ENCODE measurements at regions not wholly inside any gene's neighbourhood (a gene's known extent, or its start where the extent isn't known, plus 50 kb on each side); places are given as distances from the start of the nearest gene placed in this dataset.
A peak's percentile ranks its signal among the peaks of the same experiment; 100 is the strongest.

GRCh38 chr12:24175929-24176328 lies 226.5 kb upstream of the SOX5 start:
- FAIRE-seq: no peak
- H3K9me3 ChIP-seq (replicated peaks; ENCODE audit: control insufficient read depth, insufficient read depth, low read depth, low read length): no peaks in the 10 kb centered on the region
- H3K9ac ChIP-seq (ENCODE audit: insufficient read depth in 1 of 2, low read depth in 2 of 2, low read length in 2 of 2): no peak overlapping the region
- H3K4me3 ChIP-seq: no peak overlapping the region
- ChIA-PET CTCF (ENCODE audit: low intra/inter-chr PET ratio) (no interaction called here), POLR2A (no interaction called here)
- no peak for DNase-seq (ENCODE audit: extremely low read depth in 1 of 4, low spot score in 3 of 4)
- no peaks in the 10 kb centered on the region for H4K20me1 ChIP-seq (replicated peaks; ENCODE audit: control insufficient read depth, insufficient read depth, low read length)
- intact Hi-C loops (cut with micrococcal nuclease) (no loop called here), in situ Hi-C loops (cut with MboI) (no loop called here)
- H2AFZ ChIP-seq (ENCODE audit: low read depth, low read length): no peak overlapping the region
- H3K79me2 ChIP-seq (ENCODE audit: control insufficient read depth, insufficient read depth, low read length): no peaks in the 10 kb centered on the region
- peaks cover 0 to 3% of the 10 kb centered on the region in 2 experiments; a peak in 2 of 5 replicates for H3K27me3 ChIP-seq (ENCODE audit: control insufficient read depth in 2 of 2, insufficient read depth in 2 of 2, low read length in 2 of 2)
- no peaks in the 10 kb centered on the region for H3K9me1 ChIP-seq (ENCODE audit: control insufficient read depth, insufficient read depth, low read length)
- H3K36me3 ChIP-seq (ENCODE audit: control insufficient read depth, insufficient read depth, low read length): no peaks in the 10 kb centered on the region
- no peak for ATAC-seq
- TF ChIP-seq CEBPG (CRISPR knock-in tag; IDR thresholded peaks at IDR 0.05): no peak
- 0 out of 4 replicates have a peak, but pooled peaks of 1 of the 2 experiments have one; percentile 27 for TF ChIP-seq CEBPG (tag; conservative IDR thresholded peaks at IDR 0.05 in 1 of 2, IDR thresholded peaks at IDR 0.05 in 1 of 2)
- TF ChIP-seq ZSCAN32 (CRISPR knock-in tag; IDR thresholded peaks at IDR 0.05): no peak
- H3K4me2 ChIP-seq (ENCODE audit: insufficient read depth, low read length): no peak overlapping the region
- no peaks in the 10 kb centered on the region for H3K4me1 ChIP-seq (replicated peaks in 1 of 2; ENCODE audit: control insufficient read depth in 2 of 2, insufficient read depth in 2 of 2, low read length in 2 of 2)
- H3K27ac ChIP-seq (ENCODE audit: extremely low read depth, low read depth, low read length): no peak overlapping the region
- WGBS (ENCODE audit: insufficient coverage, low coverage, missing lambda C conversion rate): 2% methylated on average over 4 of the region's 4 CpGs
- no TSS peak for BruUV-seq (replicated peaks)

GRCh38 chr12:24175284-24175683 lies 225.8 kb upstream of the SOX5 start:
- no peak for DNase-seq (ENCODE audit: extremely low read depth in 1 of 4, low spot score in 3 of 4)
- H3K9me3 ChIP-seq (replicated peaks; ENCODE audit: control insufficient read depth, insufficient read depth, low read depth, low read length): no peaks in the 10 kb centered on the region
- no peak overlapping the region for H2AFZ ChIP-seq (ENCODE audit: low read depth, low read length)
- H4K20me1 ChIP-seq (replicated peaks; ENCODE audit: control insufficient read depth, insufficient read depth, low read length): no peaks in the 10 kb centered on the region
- no peaks in the 10 kb centered on the region for H3K9me1 ChIP-seq (ENCODE audit: control insufficient read depth, insufficient read depth, low read length)
- no peak for FAIRE-seq
- H3K4me3 ChIP-seq: no peak overlapping the region
- H3K9ac ChIP-seq (ENCODE audit: insufficient read depth in 1 of 2, low read depth in 2 of 2, low read length in 2 of 2): no peak overlapping the region
- 0% methylated on average over 2 of the region's 2 CpGs for WGBS (ENCODE audit: insufficient coverage, low coverage, missing lambda C conversion rate)
- POLR2A ChIA-PET: no interaction called here
- in situ Hi-C loops (cut with MboI) (no loop called here), intact Hi-C loops (cut with micrococcal nuclease) (no loop called here)
- H3K27me3 ChIP-seq (ENCODE audit: control insufficient read depth in 2 of 2, insufficient read depth in 2 of 2, low read length in 2 of 2): peaks cover 1 to 6% of the 10 kb centered on the region in 2 experiments; a peak in 3 of 5 replicates
- no peaks in the 10 kb centered on the region for H3K79me2 ChIP-seq (ENCODE audit: control insufficient read depth, insufficient read depth, low read length)
- TF ChIP-seq TAF15 (IDR thresholded peaks at IDR 0.05; ENCODE audit: low read depth, low read length) (no peak), MAFF (IDR thresholded peaks at IDR 0.05; ENCODE audit: low read length) (no peak)
- no peak overlapping the region for H3K27ac ChIP-seq (ENCODE audit: extremely low read depth, low read depth, low read length)
- CTCF ChIA-PET (ENCODE audit: low intra/inter-chr PET ratio): no interaction called here
- BruUV-seq (replicated peaks): no TSS peak
- H3K4me1 ChIP-seq (replicated peaks in 1 of 2; ENCODE audit: control insufficient read depth in 2 of 2, insufficient read depth in 2 of 2, low read length in 2 of 2): no peaks in the 10 kb centered on the region
- no peaks in the 10 kb centered on the region for H3K36me3 ChIP-seq (ENCODE audit: control insufficient read depth, insufficient read depth, low read length)
- no peak overlapping the region for H3K4me2 ChIP-seq (ENCODE audit: insufficient read depth, low read length)
- ATAC-seq: no peak
